Ascending aorta (tissue), 2 donors: ENCODE measurements at regions not wholly inside any gene's neighbourhood (a gene's known extent, or its start where the extent isn't known, plus 50 kb on each side); places are given as distances from the start of the nearest gene placed in this dataset.

Source experiments
- DNase-seq, 2 donors: peaks; one replicate each; pipeline ENCODE4 v3.0.0-alpha.2; 2019; ENCODE audit warnings: low spot score in 2 of 2
- H3K27ac ChIP-seq, 2 donors: fragments of 200-600 bp; sonication (generic); one replicate each; pipeline ENCODE4 v1.5.1; 2016 to 2017; ENCODE audit warnings: mild to moderate bottlenecking in 1 of 2
- H3K27me3 ChIP-seq: fragments of 200-600 bp; sonication (generic); one replicate; pipeline ENCODE4 v1.5.1; 2017
- H3K36me3 ChIP-seq, 2 donors: fragments of 200-600 bp; sonication (generic); one replicate each; pipeline ENCODE4 v1.5.1; 2016
- H3K4me1 ChIP-seq, 2 donors: fragments of 200-600 bp; sonication (generic); one replicate each; pipeline ENCODE4 v1.5.1; 2016 to 2017; ENCODE audit warnings: mild to moderate bottlenecking in 1 of 2
- H3K4me3 ChIP-seq, 2 donors: fragments of 200-600 bp; sonication (generic); one replicate each; pipeline ENCODE4 v1.5.1; 2016 to 2017; ENCODE audit warnings: mild to moderate bottlenecking in 1 of 2
- H3K9me3 ChIP-seq, 2 donors: fragments of 200-600 bp; sonication (generic); one replicate each; pipeline ENCODE4 v1.5.1; 2016
- intact Hi-C: fragments of 100-400 bp; cut with DNase I; formaldehyde crosslinking; loops from one replicate; pipeline ENCODE4 v1.15.1; 2023
- TF ChIP-seq, protein P1 (sequence below), 3 experiments: fragments of 200-600 bp in 2 of 3; fragments of 450-650 bp in 1 of 3; sonication (generic) in 2 of 3; IDR thresholded peaks; one replicate each; pipeline ENCODE4 v1.5.1; 2016 to 2019; ENCODE audit warnings: antibody characterized with exemption in 3 of 3, mild to moderate bottlenecking in 1 of 3, moderate library complexity in 1 of 3

DNA sequence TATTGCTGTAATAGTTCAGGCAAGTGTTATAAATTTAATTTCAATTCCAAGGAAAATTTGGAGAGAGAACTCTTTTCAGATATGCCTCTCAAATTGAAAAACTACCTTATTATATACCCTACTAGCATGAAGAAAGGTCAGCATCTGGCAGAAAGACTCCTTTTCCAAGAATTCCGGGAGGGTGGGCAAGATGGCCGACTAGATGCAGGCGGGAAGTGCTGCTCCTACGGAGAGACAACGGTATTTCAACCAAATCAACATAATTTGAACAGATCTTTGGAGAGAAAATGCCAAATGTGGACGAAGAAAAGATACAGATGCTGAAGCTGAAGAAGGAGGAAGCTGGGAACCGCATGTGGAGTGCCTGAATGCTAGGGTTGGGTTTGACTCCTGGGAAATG is 53.8 kb upstream of the INTU start:
- no peaks in the 10 kb centered on the region for H3K9me3 ChIP-seq
- no peak for DNase-seq
- no peaks in the 10 kb centered on the region for H3K36me3 ChIP-seq
- no peak overlapping the region for H3K4me3 ChIP-seq
- TF ChIP-seq, protein P1, sequence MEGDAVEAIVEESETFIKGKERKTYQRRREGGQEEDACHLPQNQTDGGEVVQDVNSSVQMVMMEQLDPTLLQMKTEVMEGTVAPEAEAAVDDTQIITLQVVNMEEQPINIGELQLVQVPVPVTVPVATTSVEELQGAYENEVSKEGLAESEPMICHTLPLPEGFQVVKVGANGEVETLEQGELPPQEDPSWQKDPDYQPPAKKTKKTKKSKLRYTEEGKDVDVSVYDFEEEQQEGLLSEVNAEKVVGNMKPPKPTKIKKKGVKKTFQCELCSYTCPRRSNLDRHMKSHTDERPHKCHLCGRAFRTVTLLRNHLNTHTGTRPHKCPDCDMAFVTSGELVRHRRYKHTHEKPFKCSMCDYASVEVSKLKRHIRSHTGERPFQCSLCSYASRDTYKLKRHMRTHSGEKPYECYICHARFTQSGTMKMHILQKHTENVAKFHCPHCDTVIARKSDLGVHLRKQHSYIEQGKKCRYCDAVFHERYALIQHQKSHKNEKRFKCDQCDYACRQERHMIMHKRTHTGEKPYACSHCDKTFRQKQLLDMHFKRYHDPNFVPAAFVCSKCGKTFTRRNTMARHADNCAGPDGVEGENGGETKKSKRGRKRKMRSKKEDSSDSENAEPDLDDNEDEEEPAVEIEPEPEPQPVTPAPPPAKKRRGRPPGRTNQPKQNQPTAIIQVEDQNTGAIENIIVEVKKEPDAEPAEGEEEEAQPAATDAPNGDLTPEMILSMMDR (IDR thresholded peaks at IDR 0.05) = no peak
- no peak overlapping the region for H3K27ac ChIP-seq
- no peaks in the 10 kb centered on the region for H3K27me3 ChIP-seq
- H3K4me1 ChIP-seq = no peaks in the 10 kb centered on the region
- intact Hi-C loops = no loop called here

DNA sequence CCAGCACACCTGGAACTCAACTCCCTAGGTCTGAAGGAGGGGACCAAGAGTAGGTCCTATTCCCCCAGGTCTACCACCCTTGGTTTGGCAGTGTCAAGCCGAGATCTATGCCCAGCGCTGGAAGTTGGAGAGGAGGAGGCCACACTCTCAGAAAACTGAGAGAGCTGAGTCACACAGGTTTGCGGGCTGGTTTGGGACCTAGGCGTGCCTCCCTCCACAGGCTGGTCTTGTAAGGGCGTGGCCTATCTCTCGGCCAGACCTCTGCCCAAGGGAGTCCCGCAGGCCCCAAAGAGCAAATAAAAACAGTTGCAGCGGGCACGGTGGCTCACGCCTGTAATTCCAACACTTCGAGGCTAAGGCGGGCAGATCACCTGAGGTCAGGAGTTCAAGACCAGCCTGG is 52.9 kb upstream of the INTU start:
- TF ChIP-seq, protein P1 (IDR thresholded peaks at IDR 0.05) = no peak
- Histone ChIP-seq H3K4me3 (no peak overlapping the region), H3K4me1 (no peaks in the 10 kb centered on the region), H3K27ac (no peak overlapping the region), H3K36me3 (no peaks in the 10 kb centered on the region), H3K27me3 (no peaks in the 10 kb centered on the region), H3K9me3 (no peaks in the 10 kb centered on the region)
- no peak for DNase-seq
- intact Hi-C loops = no loop called here

DNA sequence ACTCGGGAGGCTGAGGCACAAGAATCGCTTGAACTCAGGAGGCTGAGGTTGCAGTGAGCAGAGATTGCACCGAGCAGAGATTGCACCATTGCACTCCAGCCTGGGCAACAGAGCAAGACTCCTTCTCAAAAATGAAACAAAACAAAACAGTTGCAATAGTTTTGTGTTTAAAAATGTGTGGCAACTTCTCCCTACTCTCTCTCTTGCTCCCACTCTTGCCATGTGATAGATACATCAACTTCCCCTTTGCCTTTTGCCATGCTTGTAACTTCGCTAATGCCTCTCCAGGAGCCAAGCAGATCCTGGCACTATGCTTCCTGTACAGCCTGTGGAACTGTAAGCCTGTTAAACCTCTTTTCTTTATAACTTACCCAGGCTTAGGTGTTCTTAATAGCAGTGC is 52.5 kb upstream of the INTU start:
- Histone ChIP-seq H3K36me3 (no peaks in the 10 kb centered on the region), H3K4me1 (no peaks in the 10 kb centered on the region), H3K9me3 (no peaks in the 10 kb centered on the region), H3K4me3 (no peak overlapping the region), H3K27me3 (no peaks in the 10 kb centered on the region), H3K27ac (no peak overlapping the region)
- no peak for DNase-seq
- TF ChIP-seq, protein P1 (IDR thresholded peaks at IDR 0.05) = no peak
- intact Hi-C loops = no loop called here

DNA sequence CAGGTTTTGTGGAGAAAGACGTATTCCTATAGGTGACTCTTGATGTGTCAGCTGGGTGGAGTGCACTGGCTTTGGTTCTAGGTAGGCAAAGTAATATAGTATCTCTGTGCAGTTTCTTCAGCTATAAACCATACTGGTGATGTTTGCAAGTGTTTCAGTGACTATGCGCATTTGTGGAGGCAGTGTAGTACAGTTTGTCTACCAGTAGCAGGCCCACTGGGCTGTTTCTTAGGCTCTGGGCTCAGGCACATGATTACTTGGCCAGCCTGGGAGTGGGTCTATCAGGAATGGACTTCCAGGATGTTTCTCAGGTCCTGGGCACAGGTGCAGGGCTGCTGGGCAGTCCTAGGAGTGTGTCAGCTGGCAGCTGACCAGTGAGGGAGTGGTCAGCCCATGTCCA is 51.9 kb upstream of the INTU start:
- H3K4me1 ChIP-seq = no peaks in the 10 kb centered on the region
- DNase-seq = no peak
- H3K36me3 ChIP-seq = no peaks in the 10 kb centered on the region
- TF ChIP-seq, protein P1 (IDR thresholded peaks at IDR 0.05) = no peak
- intact Hi-C loops = no loop called here
- no peak overlapping the region for H3K27ac ChIP-seq
- no peak overlapping the region for H3K4me3 ChIP-seq
- H3K9me3 ChIP-seq = no peaks in the 10 kb centered on the region
- no peaks in the 10 kb centered on the region for H3K27me3 ChIP-seq
